ENCODE measurements at regions not wholly inside any gene's neighbourhood (a gene's known extent, or its start where the extent isn't known, plus 50 kb on each side); places are given as distances from the start of the nearest gene placed in this dataset.

DNA sequence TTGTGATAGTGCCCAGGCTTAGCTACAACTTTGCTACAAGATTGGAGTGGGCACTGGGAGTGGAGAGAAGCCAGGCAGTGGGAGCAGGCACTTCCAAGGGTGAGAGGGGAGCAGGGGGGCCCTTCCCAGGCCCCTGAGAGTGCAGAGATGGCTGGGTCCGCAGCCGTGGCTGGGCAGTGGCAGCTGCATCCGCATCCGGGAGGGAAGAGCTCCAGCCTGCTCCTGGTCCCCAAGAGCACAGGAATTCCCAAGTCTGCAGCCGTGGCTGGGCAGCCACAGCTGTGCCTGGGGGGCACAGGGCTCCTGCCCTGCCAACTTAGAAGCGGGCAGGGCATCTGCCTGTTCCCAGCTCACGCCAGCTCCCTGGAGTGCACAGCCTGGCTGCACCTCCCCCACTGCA is 124.1 kb upstream of the POM121L12 start:
- Histone ChIP-seq H3K36me3 (no peaks in the 10 kb centered on the region), H3K9me3 (no peaks in the 10 kb centered on the region), H3K4me1 (no peaks in the 10 kb centered on the region), H3K27ac (replicated peaks in 1 of 4) (no peak overlapping the region), H3K4me3 (no peak overlapping the region), H3K27me3 (no peaks in the 10 kb centered on the region)
- no peak for DNase-seq (ENCODE audit: extremely low spot score)
- intact Hi-C loops (cut with DNase I) = no loop called here
- TF ChIP-seq, protein P1, sequence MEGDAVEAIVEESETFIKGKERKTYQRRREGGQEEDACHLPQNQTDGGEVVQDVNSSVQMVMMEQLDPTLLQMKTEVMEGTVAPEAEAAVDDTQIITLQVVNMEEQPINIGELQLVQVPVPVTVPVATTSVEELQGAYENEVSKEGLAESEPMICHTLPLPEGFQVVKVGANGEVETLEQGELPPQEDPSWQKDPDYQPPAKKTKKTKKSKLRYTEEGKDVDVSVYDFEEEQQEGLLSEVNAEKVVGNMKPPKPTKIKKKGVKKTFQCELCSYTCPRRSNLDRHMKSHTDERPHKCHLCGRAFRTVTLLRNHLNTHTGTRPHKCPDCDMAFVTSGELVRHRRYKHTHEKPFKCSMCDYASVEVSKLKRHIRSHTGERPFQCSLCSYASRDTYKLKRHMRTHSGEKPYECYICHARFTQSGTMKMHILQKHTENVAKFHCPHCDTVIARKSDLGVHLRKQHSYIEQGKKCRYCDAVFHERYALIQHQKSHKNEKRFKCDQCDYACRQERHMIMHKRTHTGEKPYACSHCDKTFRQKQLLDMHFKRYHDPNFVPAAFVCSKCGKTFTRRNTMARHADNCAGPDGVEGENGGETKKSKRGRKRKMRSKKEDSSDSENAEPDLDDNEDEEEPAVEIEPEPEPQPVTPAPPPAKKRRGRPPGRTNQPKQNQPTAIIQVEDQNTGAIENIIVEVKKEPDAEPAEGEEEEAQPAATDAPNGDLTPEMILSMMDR (IDR thresholded peaks at IDR 0.05) = no peak
- TF ChIP-seq POLR2AphosphoS5 (IDR thresholded peaks at IDR 0.05) = no peak
- no peak for TF ChIP-seq EP300 (IDR thresholded peaks at IDR 0.05)
- TF ChIP-seq POLR2A (IDR thresholded peaks at IDR 0.05; ENCODE audit: low read depth) = no peak
- WGBS = 100% methylated on average over 4 of the region's 7 CpGs

DNA sequence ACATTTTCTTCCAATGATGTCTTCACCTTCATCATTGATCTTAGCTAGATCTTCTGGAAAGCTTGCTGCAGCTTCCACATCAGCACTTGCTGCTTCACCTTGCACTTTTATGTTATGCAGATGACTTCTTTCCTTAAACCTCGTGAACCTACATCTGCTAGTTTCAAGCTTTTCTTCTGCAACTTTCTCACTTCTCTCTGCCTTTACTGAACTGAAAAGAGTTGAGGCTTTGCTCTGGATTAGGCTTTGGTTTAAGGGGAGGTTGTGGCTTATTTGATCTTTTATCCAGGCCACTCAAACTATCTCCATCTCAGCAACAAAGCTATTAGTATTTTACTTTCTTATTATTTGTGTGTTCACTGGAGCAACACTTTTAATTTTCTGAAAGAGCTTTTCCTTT is 125.5 kb upstream of the POM121L12 start:
- no peak for DNase-seq (ENCODE audit: extremely low spot score)
- intact Hi-C loops (cut with DNase I) = no loop called here
- WGBS = 91% methylated on average over 1 of the region's 1 CpG
- Histone ChIP-seq H3K36me3 (no peaks in the 10 kb centered on the region), H3K27me3 (no peaks in the 10 kb centered on the region), H3K4me1 (no peaks in the 10 kb centered on the region), H3K4me3 (no peak overlapping the region), H3K9me3 (no peaks in the 10 kb centered on the region), H3K27ac (replicated peaks in 1 of 4) (no peak overlapping the region)
- TF ChIP-seq POLR2A (IDR thresholded peaks at IDR 0.05; ENCODE audit: low read depth) = no peak
- TF ChIP-seq, protein P1 (IDR thresholded peaks at IDR 0.05) = no peak
- no peak for TF ChIP-seq EP300 (IDR thresholded peaks at IDR 0.05)
- TF ChIP-seq POLR2AphosphoS5 (IDR thresholded peaks at IDR 0.05) = no peak

DNA sequence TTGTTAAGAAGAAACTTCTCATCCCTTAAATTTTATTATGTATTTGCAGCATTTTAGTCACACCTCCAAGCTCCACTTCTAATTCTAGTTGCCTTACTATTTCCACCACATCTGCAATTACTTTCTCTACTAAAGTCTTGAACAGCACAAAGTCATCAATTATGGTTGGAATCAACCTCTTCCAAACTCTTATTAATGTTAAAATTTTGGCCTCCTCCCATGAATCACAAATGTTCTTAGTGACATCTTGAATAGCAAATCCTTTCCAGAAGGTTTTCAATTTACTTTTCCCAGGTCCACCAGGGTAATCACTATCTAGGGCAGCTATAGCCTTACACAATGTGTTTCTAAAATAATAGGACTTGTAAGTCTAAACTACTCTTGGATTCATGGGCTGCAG is 126.3 kb upstream of the POM121L12 start:
- H3K27me3 ChIP-seq = no peaks in the 10 kb centered on the region
- TF ChIP-seq EP300 (IDR thresholded peaks at IDR 0.05) = no peak
- TF ChIP-seq, protein P1 (IDR thresholded peaks at IDR 0.05) = no peak
- TF ChIP-seq POLR2A (IDR thresholded peaks at IDR 0.05; ENCODE audit: low read depth) = no peak
- TF ChIP-seq POLR2AphosphoS5 (IDR thresholded peaks at IDR 0.05) = no peak
- no peak overlapping the region for H3K27ac ChIP-seq (replicated peaks in 1 of 4)
- H3K9me3 ChIP-seq = no peaks in the 10 kb centered on the region
- no peak for DNase-seq (ENCODE audit: extremely low spot score)
- H3K4me1 ChIP-seq = no peaks in the 10 kb centered on the region
- H3K36me3 ChIP-seq = no peaks in the 10 kb centered on the region
- intact Hi-C loops (cut with DNase I) = no loop called here
- H3K4me3 ChIP-seq = no peak overlapping the region

DNA sequence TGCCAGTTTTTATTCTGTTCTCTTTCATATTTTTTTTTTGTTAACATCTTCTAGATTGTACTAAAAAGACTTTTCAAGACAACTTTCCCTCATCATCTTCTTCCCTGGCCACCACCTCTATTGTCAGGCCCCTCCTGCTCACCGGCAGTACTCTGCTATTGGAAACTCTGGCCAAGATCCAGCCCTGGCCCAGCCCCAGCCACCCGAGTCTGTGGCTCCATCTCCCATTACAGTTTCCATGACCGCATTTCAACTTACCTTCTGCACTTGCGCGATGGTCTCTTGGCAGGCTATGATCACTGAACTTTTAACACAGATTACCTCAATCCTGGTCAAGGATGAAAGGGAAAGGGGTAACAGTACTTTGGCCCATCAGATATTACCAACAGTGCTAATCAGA is 137.7 kb upstream of the POM121L12 start:
- H3K27me3 ChIP-seq = no peaks in the 10 kb centered on the region
- 70% methylated on average over 5 of the region's 5 CpGs for WGBS
- no peak for DNase-seq (ENCODE audit: extremely low spot score)
- no peaks in the 10 kb centered on the region for H3K9me3 ChIP-seq
- no peak for TF ChIP-seq POLR2AphosphoS5 (IDR thresholded peaks at IDR 0.05)
- TF ChIP-seq POLR2A (IDR thresholded peaks at IDR 0.05; ENCODE audit: low read depth) = no peak
- no peak for TF ChIP-seq EP300 (IDR thresholded peaks at IDR 0.05)
- TF ChIP-seq, protein P1 (IDR thresholded peaks at IDR 0.05) = no peak
- H3K4me3 ChIP-seq = no peak overlapping the region
- no peaks in the 10 kb centered on the region for H3K4me1 ChIP-seq
- intact Hi-C loops (cut with DNase I) = no loop called here
- H3K27ac ChIP-seq (replicated peaks in 1 of 4) = no peak overlapping the region
- no peaks in the 10 kb centered on the region for H3K36me3 ChIP-seq

DNA sequence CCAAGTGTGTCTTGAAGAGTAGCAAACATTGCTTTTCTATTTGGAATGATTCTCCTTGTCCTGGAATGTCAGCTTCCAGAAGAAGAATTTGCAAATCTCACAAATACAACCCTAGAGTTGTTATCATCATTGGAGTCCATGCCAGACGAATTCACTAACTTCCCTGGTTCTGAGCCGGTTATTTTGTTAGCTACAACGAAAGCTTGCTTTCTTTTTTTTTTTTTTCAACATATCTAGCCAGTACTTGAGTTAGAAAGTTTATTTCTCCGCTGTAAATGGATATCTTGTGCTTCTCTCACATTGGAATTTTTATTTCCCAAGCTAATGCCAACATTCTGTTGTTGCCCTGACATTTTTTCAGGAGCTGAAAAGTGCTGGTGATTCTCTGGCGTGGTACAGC is 138.1 kb upstream of the POM121L12 start:
- Histone ChIP-seq H3K27ac (replicated peaks in 1 of 4) (no peak overlapping the region), H3K27me3 (no peaks in the 10 kb centered on the region), H3K4me1 (no peaks in the 10 kb centered on the region), H3K36me3 (no peaks in the 10 kb centered on the region), H3K4me3 (no peak overlapping the region), H3K9me3 (no peaks in the 10 kb centered on the region)
- intact Hi-C loops (cut with DNase I) = no loop called here
- no peak for DNase-seq (ENCODE audit: extremely low spot score)
- TF ChIP-seq POLR2AphosphoS5 (IDR thresholded peaks at IDR 0.05) (no peak), EP300 (IDR thresholded peaks at IDR 0.05) (no peak), POLR2A (IDR thresholded peaks at IDR 0.05; ENCODE audit: low read depth) (no peak)
- TF ChIP-seq, protein P1 (IDR thresholded peaks at IDR 0.05) = no peak
- WGBS = 33% methylated on average over 5 of the region's 5 CpGs
